ENCODE measurements at regions not wholly inside any gene's neighbourhood (a gene's known extent, or its start where the extent isn't known, plus 50 kb on each side); places are given as distances from the start of the nearest gene placed in this dataset.

- Mint-ChIP-seq H3K27me3 (ENCODE audit: low read depth in 3 of 3) (no peaks in the 10 kb centered on the region), H3K9me3 (peaks cover 0 to 12% (median 5%) of the 10 kb centered on the region in 7 donors), H3K36me3 (no peaks in the 10 kb centered on the region), H3K27ac (no peak overlapping the region), H3K4me3 (no peak overlapping the region), H3K4me1 (no peaks in the 10 kb centered on the region)
- Histone ChIP-seq H3K4me3 (replicated peaks in 1 of 3; ENCODE audit: low read depth in 2 of 3, low read length in 3 of 3) (no peak overlapping the region), H3K36me3 (replicated peaks in 1 of 2; ENCODE audit: control insufficient read depth in 1 of 2, insufficient read depth in 2 of 2, low read length in 2 of 2) (no peaks in the 10 kb centered on the region), H3K4me1 (ENCODE audit: control insufficient read depth in 1 of 2, insufficient read depth in 2 of 2, low read length in 2 of 2) (no peaks in the 10 kb centered on the region), H3K9me3 (replicated peaks in 1 of 2; ENCODE audit: control insufficient read depth in 1 of 2, insufficient read depth in 1 of 2, low read length in 2 of 2) (peaks cover 0 to 15% of the 10 kb centered on the region in 2 donors), H3K4me2 (replicated peaks; ENCODE audit: extremely low read depth, low read length, poor library complexity, severe bottlenecking) (no peak overlapping the region), H3K27ac (ENCODE audit: low read depth in 1 of 2, low read length in 2 of 2) (no peak overlapping the region), H3K27me3 (ENCODE audit: control insufficient read depth in 2 of 2, insufficient read depth in 2 of 2, low read length in 2 of 2) (no peaks in the 10 kb centered on the region), H3K9ac (ENCODE audit: insufficient read depth, low read length, poor library complexity, severe bottlenecking) (no peak overlapping the region), H4K20me1 (ENCODE audit: insufficient read depth, low read length) (no peaks in the 10 kb centered on the region), H3K79me2 (ENCODE audit: insufficient read depth, low read length) (no peaks in the 10 kb centered on the region), H2AFZ (ENCODE audit: insufficient read depth, low read depth, low read length, poor library complexity, severe bottlenecking) (no peak overlapping the region)
- intact Hi-C loops (cut with micrococcal nuclease): no loop called here
- no peak for TF ChIP-seq CTCF (IDR thresholded peaks at IDR 0.05)
- DNase-seq: no peak
Observed at GRCh38 chr3:89808680-89809197, 701.3 kb downstream of the EPHA3 start.

GRCh38 chr3:89813500-89813899 is 706.1 kb downstream of the EPHA3 start:
- intact Hi-C loops (cut with micrococcal nuclease): no loop called here
- H3K27me3 ChIP-seq (ENCODE audit: control insufficient read depth in 2 of 2, insufficient read depth in 2 of 2, low read length in 2 of 2): no peaks in the 10 kb centered on the region
- no peaks in the 10 kb centered on the region for H3K36me3 Mint-ChIP-seq
- no peak overlapping the region for H3K27ac Mint-ChIP-seq
- DNase-seq: no peak
- no peaks in the 10 kb centered on the region for H4K20me1 ChIP-seq (ENCODE audit: insufficient read depth, low read length)
- WGBS (ENCODE audit: insufficient coverage): no CpG with 5 or more reads among the region's 1 CpG
- H3K27ac ChIP-seq (ENCODE audit: low read depth in 1 of 2, low read length in 2 of 2): no peak overlapping the region
- H3K9ac ChIP-seq (ENCODE audit: insufficient read depth, low read length, poor library complexity, severe bottlenecking): no peak overlapping the region
- H2AFZ ChIP-seq (ENCODE audit: insufficient read depth, low read depth, low read length, poor library complexity, severe bottlenecking): no peak overlapping the region
- no peaks in the 10 kb centered on the region for H3K36me3 ChIP-seq (replicated peaks in 1 of 2; ENCODE audit: control insufficient read depth in 1 of 2, insufficient read depth in 2 of 2, low read length in 2 of 2)
- no peaks in the 10 kb centered on the region for H3K4me1 ChIP-seq (ENCODE audit: control insufficient read depth in 1 of 2, insufficient read depth in 2 of 2, low read length in 2 of 2)
- TF ChIP-seq CTCF (IDR thresholded peaks at IDR 0.05): no peak
- H3K4me2 ChIP-seq (replicated peaks; ENCODE audit: extremely low read depth, low read length, poor library complexity, severe bottlenecking): no peak overlapping the region
- H3K27me3 Mint-ChIP-seq (ENCODE audit: low read depth in 3 of 3): peaks cover 0 to 1% (median 0%) of the 10 kb centered on the region in 3 donors
- H3K4me3 Mint-ChIP-seq: no peak overlapping the region
- no peak overlapping the region for H3K4me3 ChIP-seq (replicated peaks in 1 of 3; ENCODE audit: low read depth in 2 of 3, low read length in 3 of 3)
- no peaks in the 10 kb centered on the region for H3K79me2 ChIP-seq (ENCODE audit: insufficient read depth, low read length)
- peaks cover 8 to 20% of the 10 kb centered on the region in 2 donors for H3K9me3 ChIP-seq (replicated peaks in 1 of 2; ENCODE audit: control insufficient read depth in 1 of 2, insufficient read depth in 1 of 2, low read length in 2 of 2)
- H3K9me3 Mint-ChIP-seq: peaks cover 0 to 25% (median 7%) of the 10 kb centered on the region in 7 donors
- no peaks in the 10 kb centered on the region for H3K4me1 Mint-ChIP-seq
